ENCODE measurements at regions not wholly inside any gene's neighbourhood (a gene's known extent, or its start where the extent isn't known, plus 50 kb on each side); places are given as distances from the start of the nearest gene placed in this dataset.

DNA sequence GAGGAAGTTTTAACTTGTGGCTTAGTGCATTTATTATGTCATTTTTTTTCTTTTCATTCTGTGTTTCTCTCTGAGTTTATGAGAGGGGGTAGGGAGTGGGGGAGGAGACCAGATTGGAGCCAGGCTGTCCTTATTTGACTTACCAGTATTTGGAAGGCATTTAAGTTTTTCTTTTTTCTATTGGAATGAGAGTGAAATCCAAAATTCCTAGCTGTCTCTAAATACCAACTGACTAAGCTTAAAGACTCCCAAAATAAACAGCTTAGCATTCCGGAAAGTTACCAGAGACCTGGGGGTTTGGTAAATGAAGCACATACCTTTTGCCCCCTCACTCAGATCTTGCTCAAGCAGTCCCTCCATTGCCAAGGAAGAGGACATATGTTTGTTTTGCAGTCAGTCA, 581.9 kb upstream of the BRINP1 start:
- H3K27me3 Mint-ChIP-seq = no peaks in the 10 kb centered on the region
- no peaks in the 10 kb centered on the region for H3K4me1 Mint-ChIP-seq (ENCODE audit: low read depth)
- no peak overlapping the region for H3K4me3 Mint-ChIP-seq
- H3K27ac Mint-ChIP-seq = no peak overlapping the region
- intact Hi-C loops (cut with micrococcal nuclease) = no loop called here
- H3K36me3 Mint-ChIP-seq (ENCODE audit: low read depth) = no peaks in the 10 kb centered on the region
- DNase-seq (no peak), ATAC-seq (no peak)
- CTCF ChIA-PET = interaction anchor here (1.5 kb wide), 1 partner anchor 18 kb away, joined by 5 read pairs; no protein-coding TSS in a partner anchor
- POLR2A ChIA-PET = no interaction called here
- TF ChIP-seq CTCF (IDR thresholded peaks at IDR 0.05) = no peak
- peaks cover 1% of the 10 kb centered on the region for H3K9me3 Mint-ChIP-seq

- no peak for TF ChIP-seq CTCF (IDR thresholded peaks at IDR 0.05)
- ATAC-seq (no peak), DNase-seq (no peak)
- ChIA-PET CTCF (interaction anchor here (1.5 to 4.0 kb wide), 2 partner anchors 23 to 390 kb away, joined by 4 to 18 read pairs; no protein-coding TSS in a partner anchor), POLR2A (no interaction called here)
- Mint-ChIP-seq H3K4me3 (no peak overlapping the region), H3K4me1 (ENCODE audit: low read depth) (no peaks in the 10 kb centered on the region), H3K27ac (no peak overlapping the region), H3K9me3 (peaks cover 1% of the 10 kb centered on the region), H3K27me3 (no peaks in the 10 kb centered on the region), H3K36me3 (ENCODE audit: low read depth) (no peaks in the 10 kb centered on the region)
- intact Hi-C loops (cut with micrococcal nuclease) = no loop called here
These were observed 576.5 kb upstream of the BRINP1 start for GRCh38 chr9:119945686-119946085.

DNA sequence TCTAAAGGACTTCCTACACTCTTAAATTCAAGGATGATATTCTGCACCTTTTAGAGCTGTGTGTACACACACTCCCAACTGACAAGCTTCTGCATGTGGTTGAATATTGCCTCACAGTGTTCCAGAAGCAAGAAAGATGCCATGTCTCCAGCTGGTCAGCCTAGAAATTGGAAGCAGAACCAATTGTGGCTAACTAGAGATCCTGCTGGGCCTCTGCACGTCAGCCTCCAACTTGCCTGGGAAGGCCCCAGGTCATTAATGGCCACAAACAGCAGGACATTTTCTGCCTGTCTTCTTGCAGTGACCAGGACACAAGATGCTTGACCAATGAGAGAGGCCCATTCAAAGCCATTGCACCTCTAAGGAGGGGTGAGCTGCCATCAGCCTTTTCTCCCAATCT, 571.9 kb upstream of the BRINP1 start:
- no peaks in the 10 kb centered on the region for H3K9me3 Mint-ChIP-seq
- H3K4me3 Mint-ChIP-seq = no peak overlapping the region
- H3K27ac Mint-ChIP-seq = no peak overlapping the region
- ATAC-seq (no peak), DNase-seq (no peak)
- POLR2A ChIA-PET = no interaction called here
- H3K4me1 Mint-ChIP-seq (ENCODE audit: low read depth) = no peaks in the 10 kb centered on the region
- H3K36me3 Mint-ChIP-seq (ENCODE audit: low read depth) = no peaks in the 10 kb centered on the region
- CTCF ChIA-PET = interaction anchor here (1.0 kb wide), 1 partner anchor 28 kb away, joined by 3 read pairs; no protein-coding TSS in a partner anchor
- TF ChIP-seq CTCF (IDR thresholded peaks at IDR 0.05) = no peak
- no peaks in the 10 kb centered on the region for H3K27me3 Mint-ChIP-seq
- intact Hi-C loops (cut with micrococcal nuclease) = no loop called here

- Mint-ChIP-seq H3K27me3 (peaks cover 1% of the 10 kb centered on the region), H3K9me3 (no peaks in the 10 kb centered on the region), H3K4me3 (no peak overlapping the region), H3K4me1 (ENCODE audit: low read depth) (no peaks in the 10 kb centered on the region), H3K36me3 (ENCODE audit: low read depth) (no peaks in the 10 kb centered on the region), H3K27ac (no peak overlapping the region)
- intact Hi-C loops (cut with micrococcal nuclease) = no loop called here
- ChIA-PET CTCF (no interaction called here), POLR2A (no interaction called here)
- ATAC-seq = no peak
- DNase-seq = no peak
- no peak for TF ChIP-seq CTCF (IDR thresholded peaks at IDR 0.05)
These were observed 569.6 kb upstream of the BRINP1 start for GRCh38 chr9:119938871-119939270.

- H3K36me3 Mint-ChIP-seq (ENCODE audit: low read depth) = no peaks in the 10 kb centered on the region
- no peak for TF ChIP-seq CTCF (IDR thresholded peaks at IDR 0.05)
- ChIA-PET POLR2A (no interaction called here), CTCF (no interaction called here)
- H3K27ac Mint-ChIP-seq = no peak overlapping the region
- DNase-seq (no peak), ATAC-seq (no peak)
- H3K4me3 Mint-ChIP-seq = no peak overlapping the region
- intact Hi-C loops (cut with micrococcal nuclease) = no loop called here
- no peaks in the 10 kb centered on the region for H3K4me1 Mint-ChIP-seq (ENCODE audit: low read depth)
- peaks cover 1% of the 10 kb centered on the region for H3K27me3 Mint-ChIP-seq
- no peaks in the 10 kb centered on the region for H3K9me3 Mint-ChIP-seq
These were observed 565.3 kb upstream of the BRINP1 start for GRCh38 chr9:119934497-119934896.

All from activated CD8-positive, alpha-beta T cell treated with anti-CD3 and anti-CD28 coated beads for 36 hours (primary cell).